Kasumi-1 (cell line): ENCODE measurements at regions not wholly inside any gene's neighbourhood (a gene's known extent, or its start where the extent isn't known, plus 50 kb on each side); places are given as distances from the start of the nearest gene placed in this dataset.

Experiments used
- DNase-seq, 2 experiments: peaks; one replicate each; lab custom pipeline; 2025; lab: John Stamatoyannopoulos, UW

DNA sequence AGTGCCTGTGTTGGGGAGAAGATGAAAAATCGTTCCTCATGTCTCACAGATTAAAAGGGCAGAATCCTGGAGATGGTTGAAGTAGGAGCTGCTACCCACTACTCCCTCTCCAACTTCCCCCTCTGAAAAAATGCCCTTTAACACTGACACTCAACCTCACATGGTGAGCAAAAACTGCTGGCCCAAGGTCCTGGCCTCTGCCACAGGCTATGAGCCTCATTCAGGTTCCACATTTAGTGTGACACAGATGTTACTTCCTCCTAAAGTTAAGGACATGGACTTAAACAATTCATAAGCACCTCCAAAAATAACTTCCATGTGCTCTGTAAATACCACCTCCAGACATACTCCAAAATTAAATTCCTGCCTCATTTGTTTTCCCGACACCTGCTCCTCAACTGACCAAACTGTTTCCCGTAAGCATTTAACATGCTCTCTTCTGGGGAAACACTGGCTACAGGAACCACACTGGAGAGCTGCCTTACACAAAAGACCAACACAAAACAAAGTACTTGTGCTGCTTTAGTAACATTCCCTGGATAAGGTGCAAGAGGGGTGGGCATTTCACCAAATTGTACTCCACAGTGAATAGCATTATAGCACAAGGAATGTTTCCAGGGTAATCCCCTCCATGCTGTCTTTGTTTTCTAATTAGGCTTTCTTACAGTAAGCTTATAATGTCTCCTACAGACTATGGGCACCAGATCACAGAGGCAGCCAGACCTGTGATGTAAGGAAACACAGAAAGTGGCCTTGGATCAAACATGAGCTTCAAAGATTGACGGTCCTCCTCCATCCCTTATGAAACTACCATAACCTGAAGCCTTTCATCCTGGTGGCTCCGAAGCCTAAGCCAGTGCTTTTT lies 57.0 kb downstream of the PHLDA1 start:
- DNase-seq, result peak; percentile 17 to 50

DNA sequence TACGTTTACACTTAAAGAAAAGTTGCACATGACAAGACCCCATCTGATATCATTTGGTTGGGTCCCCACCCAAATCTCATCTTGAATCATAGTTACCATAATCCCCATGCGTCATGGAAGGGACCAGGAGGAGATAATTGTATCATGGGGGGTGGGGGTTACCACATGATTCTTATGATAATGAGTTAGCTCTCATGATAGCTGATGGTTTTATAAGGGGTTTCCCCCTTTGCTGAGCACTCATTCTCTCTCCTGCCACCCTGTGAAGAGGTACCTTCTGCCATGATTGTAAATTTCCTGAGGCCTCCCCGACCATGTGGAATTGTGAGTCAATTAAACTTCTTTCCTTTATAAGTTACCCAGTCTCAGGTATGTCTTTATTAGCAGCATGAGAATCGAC lies 60.3 kb downstream of the PHLDA1 start:
- DNase-seq, result no peak

DNA sequence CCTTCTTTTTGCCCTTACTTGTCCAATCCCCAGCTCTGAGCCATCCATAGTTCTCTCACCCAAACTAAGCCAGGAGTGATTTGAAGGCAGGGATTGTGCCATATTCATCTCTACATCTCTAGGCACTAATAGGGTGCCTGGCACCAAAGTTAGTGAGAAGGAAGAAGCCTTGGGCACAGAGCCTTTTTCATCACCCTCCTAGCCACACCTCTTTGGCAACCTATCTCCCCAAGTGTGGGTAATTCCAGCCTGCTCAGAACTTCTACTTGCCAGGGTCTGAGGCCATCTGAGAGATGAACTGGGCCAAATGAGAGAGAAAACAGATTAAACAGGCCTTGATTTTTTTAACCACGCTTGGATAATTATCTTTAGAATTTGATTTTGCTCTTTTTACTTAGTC lies 61.3 kb downstream of the PHLDA1 start:
- no peak for DNase-seq

DNA sequence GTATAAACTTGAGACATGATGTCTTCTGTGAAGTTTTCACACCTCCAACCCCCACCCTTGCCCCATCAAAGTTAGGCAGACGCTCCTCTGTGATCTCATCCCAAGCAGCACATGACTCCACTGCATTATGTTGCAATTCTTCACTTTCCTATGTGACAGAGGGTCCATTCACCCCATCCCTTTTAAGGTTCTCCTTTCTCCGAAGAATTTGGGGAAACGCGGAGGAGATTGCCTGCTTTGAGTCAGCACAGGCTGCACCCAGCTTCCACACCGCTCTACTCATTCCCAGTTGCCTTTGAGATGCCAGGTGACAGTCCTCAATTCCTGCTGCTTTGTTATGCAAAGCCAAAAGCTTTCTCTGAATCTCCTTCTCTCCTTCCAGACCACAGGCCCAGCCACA lies 61.8 kb downstream of the PHLDA1 start:
- DNase-seq, result no peak

DNA sequence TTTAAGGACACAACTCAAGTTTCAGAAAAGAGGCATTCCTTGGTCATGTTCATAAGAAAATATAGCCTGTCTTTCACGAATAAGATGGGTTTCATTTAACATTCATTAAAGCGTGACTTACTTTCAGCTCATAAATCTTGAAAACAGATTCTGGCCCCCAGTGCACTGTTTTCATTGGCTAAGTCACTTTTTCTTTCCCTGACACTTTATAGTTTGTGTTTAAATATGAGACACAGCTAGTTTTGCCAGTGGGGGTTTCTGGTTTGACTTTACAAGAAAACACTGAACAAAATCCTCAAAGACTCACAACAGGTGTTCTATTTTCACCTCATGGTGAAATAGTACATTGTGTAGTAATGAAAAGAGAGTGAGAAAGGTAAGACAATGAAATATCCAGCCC lies 65.9 kb downstream of the PHLDA1 start:
- no peak for DNase-seq

DNA sequence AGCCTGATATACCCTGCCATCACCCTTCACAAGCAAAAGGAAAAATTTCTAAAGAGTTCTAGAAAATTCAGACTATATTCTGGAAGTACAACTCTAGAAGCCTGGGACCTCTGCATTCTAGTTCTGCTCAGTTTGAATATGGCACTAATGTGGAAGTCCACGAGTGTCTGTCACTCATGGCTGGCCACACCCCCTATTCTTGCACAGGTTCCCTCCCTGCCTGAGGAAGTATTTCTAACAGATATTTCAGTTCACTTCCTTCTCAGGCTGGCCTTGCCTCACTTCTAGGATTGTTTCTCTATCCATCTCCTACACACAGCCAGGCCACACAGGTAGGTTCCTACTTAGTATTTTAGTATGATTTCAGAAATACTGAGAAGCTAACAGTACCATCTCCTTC lies 67.4 kb downstream of the PHLDA1 start:
- DNase-seq, result peak; percentile 85 to 86

DNA sequence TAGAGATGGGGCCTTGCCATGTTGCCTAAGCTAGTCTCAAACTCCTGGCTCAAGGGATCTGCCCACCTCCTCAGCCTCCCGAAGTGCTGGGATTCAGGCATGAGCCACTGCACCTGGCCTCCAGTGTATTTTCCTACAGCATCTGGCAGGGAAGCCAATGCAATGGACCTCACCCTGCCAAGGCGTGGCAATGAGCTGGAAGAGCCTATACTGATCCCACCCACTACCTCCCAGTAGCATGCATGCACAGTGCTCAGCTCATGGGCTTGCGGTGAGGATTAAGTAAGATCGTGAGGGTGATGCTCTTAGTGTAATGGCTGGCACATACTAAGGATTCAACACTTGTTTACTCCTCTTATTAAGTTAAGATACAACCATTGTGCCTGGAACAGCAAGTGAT lies 69.7 kb downstream of the PHLDA1 start:
- DNase-seq, result no peak

DNA sequence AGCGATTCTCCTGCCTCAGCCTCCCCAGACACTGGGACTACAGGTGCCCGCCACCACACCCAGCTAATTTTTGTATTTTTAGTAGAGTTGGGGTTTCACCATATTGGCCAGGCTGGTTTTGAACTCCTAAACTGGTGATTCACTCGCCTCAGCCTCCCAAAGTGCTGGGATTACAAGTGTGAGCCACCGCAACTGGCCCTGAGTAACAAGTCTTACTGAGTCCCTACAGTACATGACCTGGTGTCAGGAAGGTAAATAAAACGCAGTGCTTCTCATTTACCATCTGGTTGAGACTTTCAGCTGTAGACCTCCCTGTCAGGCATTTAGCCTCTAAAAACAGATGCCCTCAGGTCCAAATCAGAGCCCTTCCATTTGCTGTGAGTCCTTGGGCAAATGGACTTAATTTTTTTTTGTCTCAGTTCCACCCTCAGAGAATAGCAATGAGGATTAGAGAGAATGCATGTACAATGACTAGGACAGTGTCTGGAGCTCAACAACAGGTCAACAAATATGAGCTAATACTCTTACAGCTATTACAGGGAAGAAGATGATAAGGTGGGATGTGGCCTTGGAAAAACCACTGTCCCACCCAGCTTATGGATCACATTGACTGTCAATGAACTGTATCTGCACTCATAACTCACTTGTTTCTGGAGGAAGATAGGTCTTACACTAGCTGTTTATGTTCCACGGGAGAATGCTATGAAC lies 70.5 kb downstream of the PHLDA1 start:
- DNase-seq, result no peak

DNA sequence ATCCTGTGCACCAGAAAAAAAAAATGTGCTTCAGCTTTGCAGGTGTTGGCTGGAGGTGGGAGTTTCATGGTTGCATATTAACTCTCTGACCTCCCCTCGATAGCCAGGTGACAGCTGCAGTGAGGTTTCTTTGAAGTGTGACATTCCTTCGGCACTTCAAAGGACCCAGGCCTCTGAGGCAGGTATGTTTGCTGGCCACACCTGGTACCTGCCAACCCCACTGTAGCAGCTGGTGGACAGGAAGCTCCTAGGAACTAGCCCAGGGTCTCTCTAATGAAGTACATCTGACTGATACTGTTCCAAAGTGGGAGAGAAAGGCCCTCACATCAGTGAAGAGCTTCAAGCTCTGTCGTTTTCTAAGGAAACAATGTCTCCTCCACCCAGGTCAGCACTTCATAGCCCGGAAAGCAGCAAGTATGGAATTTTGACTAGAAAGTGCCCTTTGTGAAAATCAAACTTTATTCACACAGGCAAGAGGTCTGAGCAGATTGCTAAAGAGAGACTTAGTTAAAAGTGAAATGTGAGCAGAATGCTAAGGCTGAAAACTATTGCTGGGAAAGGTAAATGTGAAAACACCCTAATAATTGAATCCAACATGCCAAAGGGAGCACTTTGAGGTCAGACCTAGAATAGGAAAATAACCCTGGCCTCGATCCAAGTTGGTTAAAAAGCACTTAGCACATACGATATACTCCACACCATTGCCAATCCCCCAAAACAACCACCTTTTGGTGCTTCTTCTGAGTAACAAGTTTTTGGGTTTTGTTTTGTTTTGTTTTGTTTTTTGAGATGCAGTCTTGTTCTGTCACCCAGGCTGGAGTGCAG lies 71.3 kb downstream of the PHLDA1 start:
- DNase-seq, result no peak

DNA sequence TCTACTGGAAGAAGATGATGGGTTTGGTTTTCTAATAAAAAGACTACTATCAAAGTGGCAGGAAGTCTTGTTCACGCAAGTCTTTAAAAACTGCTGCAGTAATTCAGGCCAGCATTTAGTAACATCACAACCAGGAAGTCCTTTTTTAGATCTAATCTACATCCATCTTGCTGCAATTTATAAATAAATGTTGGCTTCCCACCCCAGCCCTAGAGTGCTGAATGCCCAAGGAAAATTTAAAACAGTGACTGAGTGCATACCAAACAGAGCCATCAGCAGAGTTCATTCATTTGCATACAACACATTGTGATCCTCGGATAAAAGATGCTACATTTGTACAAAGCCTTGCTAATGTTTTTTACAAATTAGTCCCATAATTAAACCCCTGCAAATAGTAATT lies 72.1 kb downstream of the PHLDA1 start:
- no peak for DNase-seq

DNA sequence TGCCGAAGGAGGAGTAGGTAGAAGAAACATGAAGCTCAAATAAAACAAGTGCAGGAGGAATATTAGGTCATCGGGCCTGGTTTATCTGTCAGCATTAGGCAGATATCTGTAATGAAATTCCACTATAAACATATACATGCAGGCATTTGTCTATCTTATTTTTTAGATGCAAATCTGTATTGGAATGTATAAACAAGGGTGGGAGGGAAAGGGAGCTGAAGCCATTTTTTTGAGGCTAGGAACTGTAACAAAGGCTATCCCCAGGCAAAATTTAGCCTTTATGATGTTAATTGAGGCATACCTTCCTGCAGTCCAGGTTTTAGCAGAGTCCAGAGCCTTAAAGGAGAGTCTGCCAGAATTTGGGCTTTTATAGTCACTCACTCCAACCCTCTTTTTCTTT lies 72.5 kb downstream of the PHLDA1 start:
- no peak for DNase-seq

DNA sequence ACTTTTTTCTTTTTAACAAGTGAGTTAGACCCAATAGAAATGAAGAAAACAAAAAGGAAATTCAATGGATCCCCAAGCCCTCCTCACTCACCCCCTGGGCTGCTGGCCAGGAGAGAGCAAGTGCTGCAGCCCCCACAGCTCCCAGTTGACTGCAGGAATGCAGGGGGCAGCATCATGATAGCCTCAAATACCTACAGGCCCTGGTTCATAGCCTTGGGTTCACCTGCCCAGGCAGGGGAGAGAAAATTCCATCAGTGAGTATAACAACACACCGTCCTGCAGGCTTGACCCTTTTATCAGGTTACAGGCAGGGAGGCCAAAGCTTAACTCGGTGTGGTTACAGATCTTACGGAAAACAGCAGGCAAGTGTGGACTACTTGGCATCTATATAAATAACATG lies 76.3 kb downstream of the PHLDA1 start:
- no peak for DNase-seq

DNA sequence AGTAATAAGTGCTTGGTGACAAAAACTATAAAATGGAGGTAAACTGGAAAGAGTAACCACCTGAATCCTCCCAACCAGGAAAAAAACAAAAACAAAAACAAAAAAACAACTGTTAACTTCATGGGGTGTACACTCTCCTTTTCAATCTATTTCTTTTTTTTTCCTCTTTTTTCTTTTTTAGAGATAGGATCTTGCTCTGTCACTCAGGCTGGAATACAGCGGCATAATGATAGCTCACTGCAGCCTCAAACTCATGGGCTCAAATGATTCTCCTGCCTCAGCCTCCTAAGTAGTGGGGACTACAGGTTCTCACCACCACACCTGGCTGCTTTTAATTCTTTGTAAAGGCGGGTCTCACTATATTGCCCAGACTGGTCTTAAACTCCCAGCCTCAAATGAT lies 76.8 kb downstream of the PHLDA1 start:
- DNase-seq, result no peak

DNA sequence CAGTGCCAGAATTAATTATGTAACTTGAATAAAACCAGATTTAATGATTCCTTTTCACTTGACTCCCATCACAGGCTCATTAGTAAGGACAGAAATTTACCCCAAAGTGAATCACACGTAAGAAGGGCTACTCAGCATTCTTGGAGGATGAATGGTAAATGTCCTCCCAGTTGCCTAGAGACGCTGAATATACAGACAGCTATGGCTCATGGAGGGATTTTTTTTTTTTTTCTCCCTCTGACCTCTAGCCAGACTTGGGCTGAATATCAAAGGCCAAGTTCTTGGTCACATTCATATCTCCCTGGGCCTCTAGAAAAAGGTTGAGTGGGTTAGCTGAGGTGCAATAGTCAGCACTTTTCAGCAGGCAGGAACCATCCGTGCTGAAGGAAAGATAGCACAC lies 77.5 kb downstream of the PHLDA1 start:
- DNase-seq, result no peak

DNA sequence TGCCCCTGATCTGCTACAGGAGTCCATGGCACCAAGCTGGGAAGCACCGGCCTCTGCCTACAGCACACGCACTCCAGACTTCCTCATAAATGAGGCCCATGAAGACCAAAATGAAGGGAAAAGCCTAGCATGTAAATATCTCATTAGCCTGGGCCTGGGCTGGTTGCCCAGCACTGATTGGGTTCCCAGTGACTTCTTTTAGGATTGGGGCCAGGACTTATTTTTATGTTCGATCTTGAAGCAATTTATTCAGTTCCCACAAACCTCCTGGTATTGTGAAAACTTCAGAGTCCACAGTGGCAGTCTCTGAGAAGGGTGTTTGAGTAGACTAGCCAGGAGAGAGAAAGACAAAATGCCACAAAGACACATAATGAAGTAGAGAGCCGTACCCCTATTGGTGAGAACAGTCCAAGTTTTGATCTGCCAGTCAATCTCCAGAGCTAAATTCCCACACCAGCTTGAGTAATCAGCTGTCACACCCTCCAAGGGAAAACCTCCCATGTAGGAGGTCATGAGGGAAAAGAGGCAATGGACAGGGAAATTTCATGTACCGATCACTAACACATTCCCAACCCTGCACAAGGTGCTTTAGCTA lies 78.2 kb downstream of the PHLDA1 start:
- DNase-seq, result no peak

DNA sequence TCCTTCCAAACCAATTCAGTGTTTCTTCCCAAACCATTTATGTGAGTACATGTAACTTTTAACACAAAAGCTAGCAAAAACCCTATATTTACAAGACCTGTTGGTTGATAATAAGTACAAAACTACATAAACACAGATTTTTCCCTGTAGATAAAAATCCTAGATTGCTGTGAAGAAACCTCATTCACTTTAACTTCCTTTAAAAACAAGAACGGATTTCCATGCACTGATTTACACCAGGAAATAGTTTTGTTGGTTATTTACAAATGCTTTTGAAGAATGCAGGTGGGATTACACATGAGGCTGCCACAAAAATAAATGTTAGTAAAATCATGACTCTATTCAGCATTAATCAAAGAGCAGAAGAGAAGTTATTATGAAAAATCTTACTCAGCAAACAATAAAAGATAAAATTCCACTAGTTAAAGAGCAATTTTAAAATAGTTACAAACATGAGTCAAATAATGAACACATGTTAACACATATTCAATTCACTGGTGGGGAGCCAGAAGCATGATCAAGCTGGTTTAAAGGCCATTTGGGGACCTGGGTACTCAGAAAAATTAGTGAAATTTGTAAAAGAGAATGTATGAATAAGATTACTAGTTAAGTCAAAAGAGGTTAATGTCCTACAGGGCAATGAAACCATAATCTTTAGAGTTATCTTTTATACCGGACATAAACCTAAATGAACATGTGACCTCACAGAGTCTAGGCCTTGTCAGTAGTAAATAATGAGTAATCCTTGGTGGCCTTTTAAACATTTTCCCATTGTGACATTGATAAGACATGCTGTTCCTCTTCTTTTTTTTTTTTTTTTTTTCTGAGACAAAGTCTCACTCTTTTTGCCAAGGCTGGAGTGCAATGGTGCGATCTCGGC lies 79.9 kb downstream of the PHLDA1 start:
- DNase-seq, result no peak

DNA sequence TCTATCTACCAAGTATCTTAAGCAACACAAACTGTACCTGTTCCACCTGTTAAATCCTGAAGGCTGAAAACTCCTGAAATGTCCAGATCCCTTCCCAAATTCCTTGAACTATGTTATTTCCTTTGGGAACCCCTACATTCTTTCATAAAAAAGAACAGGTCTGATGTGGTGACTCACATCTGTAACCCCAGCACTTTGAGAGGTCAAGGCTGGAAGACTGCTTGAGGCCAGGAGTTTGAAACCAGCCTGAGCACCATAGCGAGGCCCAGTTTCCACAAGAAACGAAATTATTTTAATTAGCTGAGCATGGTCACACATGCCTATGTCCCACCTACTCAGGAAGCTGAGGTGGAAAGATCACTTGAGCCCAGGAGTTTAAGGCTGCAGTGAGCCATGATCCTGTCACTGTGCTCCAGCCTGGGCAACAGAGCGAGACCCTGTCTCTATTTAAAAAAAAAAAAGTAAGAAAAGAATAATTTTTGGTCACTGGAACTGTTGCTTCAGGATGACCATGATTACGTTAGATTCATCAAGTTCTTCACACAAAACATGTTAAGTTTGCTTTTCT lies 84.3 kb downstream of the PHLDA1 start:
- no peak for DNase-seq

DNA sequence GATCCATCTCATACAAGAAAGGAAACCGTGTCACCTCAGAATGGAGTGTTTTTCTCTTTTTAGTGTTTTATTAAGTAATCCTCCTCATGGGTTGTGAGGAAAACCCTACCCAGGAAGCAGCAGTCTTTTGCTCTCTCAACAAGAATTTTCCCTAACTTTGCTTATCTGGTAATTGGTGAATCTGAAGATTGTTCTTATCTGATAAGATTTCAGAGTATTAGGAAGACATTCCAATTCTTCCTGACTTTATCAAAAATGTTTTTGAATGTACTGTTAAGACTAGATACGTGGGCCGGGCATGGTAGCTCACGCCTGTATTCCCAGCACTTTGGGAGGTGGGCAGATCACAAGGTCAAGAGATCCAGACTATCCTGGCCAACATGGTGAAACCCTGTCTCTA lies 86.0 kb downstream of the PHLDA1 start:
- no peak for DNase-seq

DNA sequence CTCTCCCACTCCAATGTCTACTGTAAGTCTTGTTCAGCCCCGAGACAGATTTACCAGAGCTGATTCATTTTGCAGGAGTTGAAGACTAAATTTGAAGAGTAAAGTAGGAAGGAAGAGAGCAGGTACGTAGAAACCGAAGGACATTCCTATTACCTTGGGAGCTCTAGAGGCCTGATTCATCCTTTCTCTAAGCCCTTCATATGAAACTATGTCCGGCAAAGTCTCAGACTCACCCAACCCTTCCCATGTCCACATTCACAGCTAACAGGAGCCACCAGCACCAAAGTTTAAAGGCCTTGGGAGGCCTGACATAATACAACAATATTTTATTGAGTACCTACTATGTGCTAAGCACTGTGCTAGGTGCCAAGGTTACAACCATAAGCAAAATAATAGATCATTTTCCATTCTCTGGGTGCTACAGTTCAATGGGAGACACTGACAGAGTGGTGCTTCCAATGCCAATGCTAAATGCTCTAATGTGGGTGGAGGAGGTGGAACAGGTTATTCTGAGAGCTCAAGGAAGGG lies 86.6 kb downstream of the PHLDA1 start:
- DNase-seq, result no peak

DNA sequence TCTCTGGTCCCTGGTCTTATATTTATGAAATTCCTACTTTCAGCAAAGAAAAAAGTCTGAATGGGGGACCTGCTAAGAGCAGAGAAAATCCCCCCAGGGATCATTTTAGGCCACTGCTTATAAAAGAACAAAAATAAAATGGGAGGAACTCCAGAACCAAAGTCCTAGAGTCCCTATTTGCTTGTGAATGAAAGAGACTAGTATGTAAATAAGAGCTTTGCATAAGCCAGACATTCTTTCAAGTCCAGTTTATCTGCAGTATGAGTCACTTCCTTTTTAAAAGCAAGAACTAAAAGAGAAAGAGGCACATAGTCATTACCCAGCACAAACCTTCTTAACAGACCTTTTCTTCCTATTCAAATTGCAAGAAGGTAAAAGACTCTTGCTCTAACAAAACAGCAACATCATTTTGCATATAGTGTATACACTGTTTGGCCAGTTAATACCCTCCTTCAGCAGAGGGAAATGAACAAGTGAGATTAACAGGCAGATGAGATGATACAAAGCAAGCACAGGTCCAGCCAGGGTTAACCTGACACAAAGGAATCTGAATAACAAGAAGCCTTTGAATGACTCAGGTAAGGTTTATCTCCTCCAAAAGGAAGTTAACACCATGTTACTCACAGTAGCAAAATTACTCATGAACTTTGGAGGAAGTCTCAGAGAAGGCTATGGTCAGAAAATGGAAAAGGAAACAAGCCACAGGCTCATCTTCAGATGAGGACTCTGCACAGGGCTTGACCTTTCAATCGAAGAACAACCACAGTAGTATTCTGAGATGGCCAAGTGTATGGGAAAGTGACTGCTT lies 87.3 kb downstream of the PHLDA1 start:
- peak; percentile 76 to 79 for DNase-seq
